IMR-90 (cell line): ENCODE measurements at regions not wholly inside any gene's neighbourhood (a gene's known extent, or its start where the extent isn't known, plus 50 kb on each side); places are given as distances from the start of the nearest gene placed in this dataset.

Source experiments
- ATAC-seq: fragments of 200-7000 bp; cut with Tn5 transposase; 2 replicates; pipeline ENCODE4 v1.9.1; 2020; ENCODE audit warnings: low read depth, mild to moderate bottlenecking, moderate library complexity
- BruUV-seq: library from RNA; stranded (reverse); fragments of 400-500 nt; replicated peaks from 2 replicates; lab custom pipeline; 2021; lab: Mats Ljungman, UMichigan
- CTCF ChIA-PET: fragments of 300-600 bp; formaldehyde crosslinking; extraction: SDS; loops from one replicate; lab custom pipeline; 2021; ENCODE audit warnings: antibody characterized with exemption; lab: Yijun Ruan, JAX
- POLR2A ChIA-PET: fragments of 300-600 bp; sonication (Branson Sonifier 250); formaldehyde crosslinking; loops from one replicate; lab custom pipeline; 2022; ENCODE audit warnings: antibody characterized with exemption; ENCODE audit not compliant: unreplicated experiment; lab: Charles Lee
- DNase-seq: peaks from one replicate; pipeline ENCODE4 v3.0.0; 2013
- H2AFZ ChIP-seq: replicated peaks from 2 replicates; pipeline ENCODE3; 2013; ENCODE audit warnings: low read length, mild to moderate bottlenecking; ENCODE audit not compliant: poor library complexity
- H2AK5ac ChIP-seq: 2 replicates; pipeline ENCODE4 v1.6.1; 2013; ENCODE audit warnings: low read depth, low read length, inconsistent platforms
- H2AK9ac ChIP-seq: replicated peaks from 2 replicates; pipeline ENCODE3; 2013; ENCODE audit warnings: mild to moderate bottlenecking, low read depth, low read length, moderate library complexity; ENCODE audit not compliant: poor library complexity
- H2BK120ac ChIP-seq: 2 replicates; pipeline ENCODE4 v1.6.1; 2013; ENCODE audit warnings: low read depth, low read length, inconsistent platforms
- H2BK15ac ChIP-seq: 3 replicates; pipeline ENCODE4 v1.6.1; 2013; ENCODE audit warnings: low read depth, low read length, inconsistent platforms
- H2BK20ac ChIP-seq: 2 replicates; pipeline ENCODE4 v1.6.1; 2013; ENCODE audit warnings: low read depth, mild to moderate bottlenecking, inconsistent platforms, low read length, moderate library complexity
- H2BK5ac ChIP-seq: 2 replicates; pipeline ENCODE4 v1.6.1; 2013; ENCODE audit warnings: mild to moderate bottlenecking, low read depth, low read length, inconsistent platforms; ENCODE audit not compliant: poor library complexity, severe bottlenecking
- H3K14ac ChIP-seq: replicated peaks from 2 replicates; pipeline ENCODE4 v1.6.1; 2013; ENCODE audit warnings: low read depth, low read length, inconsistent platforms
- H3K18ac ChIP-seq: 2 replicates; pipeline ENCODE4 v1.6.1; 2013; ENCODE audit warnings: low read depth, low read length, control low read depth
- H3K23ac ChIP-seq: 2 replicates; pipeline ENCODE4 v1.6.1; 2013; ENCODE audit warnings: low read depth, low read length, inconsistent platforms
- H3K27ac ChIP-seq: 2 replicates; pipeline ENCODE4 v1.5.1; 2013; ENCODE audit warnings: mild to moderate bottlenecking, control low read depth, low read length; ENCODE audit not compliant: insufficient read depth
- H3K27me3 ChIP-seq: 2 replicates; pipeline ENCODE4 v1.6.1; 2013; ENCODE audit warnings: low read length; ENCODE audit not compliant: control insufficient read depth, insufficient read depth
- H3K36me3 ChIP-seq: 2 replicates; pipeline ENCODE4 v1.6.1; 2013; ENCODE audit warnings: low read length, mixed read lengths; ENCODE audit not compliant: control insufficient read depth, insufficient read depth
- H3K4ac ChIP-seq: 2 replicates; pipeline ENCODE4 v1.6.1; 2013; ENCODE audit warnings: low read depth, low read length, inconsistent platforms
- H3K4me1 ChIP-seq: 2 replicates; pipeline ENCODE4 v1.6.1; 2013; ENCODE audit warnings: low read length, mixed read lengths; ENCODE audit not compliant: control insufficient read depth, insufficient read depth
- H3K4me2 ChIP-seq: 2 replicates; pipeline ENCODE4 v1.6.1; 2013; ENCODE audit warnings: low read depth, mild to moderate bottlenecking, control low read depth, low read length, moderate library complexity
- H3K4me3 ChIP-seq: 2 replicates; pipeline ENCODE4 v1.5.1; 2013; ENCODE audit warnings: low read depth, mild to moderate bottlenecking, control low read depth, low read length, moderate library complexity; ENCODE audit not compliant: insufficient read depth
- H3K56ac ChIP-seq: 2 replicates; pipeline ENCODE4 v1.6.1; 2013; ENCODE audit warnings: low read length, inconsistent platforms; ENCODE audit not compliant: insufficient read depth; ENCODE audit errors: extremely low read depth
- H3K79me1 ChIP-seq, 2 experiments: 2 replicates each; pipeline ENCODE4 v1.6.1; 2013; ENCODE audit warnings: low read length in 2 of 2, inconsistent platforms in 1 of 2, low read depth in 1 of 2
- H3K9ac ChIP-seq: 2 replicates; pipeline ENCODE4 v1.6.1; 2013; ENCODE audit warnings: low read depth, low read length, control low read depth
- H3K9me1 ChIP-seq: 2 replicates; pipeline ENCODE4 v1.6.1; 2013; ENCODE audit warnings: low read length, inconsistent platforms; ENCODE audit not compliant: insufficient read depth
- H3K9me3 ChIP-seq: 2 replicates; pipeline ENCODE4 v1.6.1; 2013; ENCODE audit warnings: low read length; ENCODE audit not compliant: control insufficient read depth, insufficient read depth
- H4K20me1 ChIP-seq: 2 replicates; pipeline ENCODE4 v1.6.1; 2013; ENCODE audit warnings: low read length, inconsistent platforms; ENCODE audit not compliant: insufficient read depth
- H4K5ac ChIP-seq: 2 replicates; pipeline ENCODE4 v1.6.1; 2013; ENCODE audit warnings: mild to moderate bottlenecking, low read depth, low read length, control low read depth
- H4K8ac ChIP-seq, 2 experiments: 2 replicates each; pipeline ENCODE4 v1.6.1; 2013; ENCODE audit warnings: low read depth in 2 of 2, low read length in 2 of 2, control low read depth in 1 of 2, inconsistent platforms in 1 of 2
- H4K91ac ChIP-seq: 2 replicates; pipeline ENCODE4 v1.6.1; 2013; ENCODE audit warnings: low read depth, low read length, inconsistent platforms; ENCODE audit not compliant: insufficient read depth
- BHLHE40 ChIP-seq: fragments of 150-350 bp; IDR thresholded peaks from 2 replicates; pipeline ENCODE4 v1.6.1; 2016; ENCODE audit warnings: mild to moderate bottlenecking, low read depth, low read length
- CEBPB ChIP-seq: IDR thresholded peaks from 2 replicates; pipeline ENCODE4 v1.6.1; 2012; ENCODE audit warnings: low read depth, low read length, improper control_type of control experiment
- CHD1 ChIP-seq: IDR thresholded peaks from 2 replicates; pipeline ENCODE4 v1.6.1; 2012; ENCODE audit warnings: low read depth, low read length, improper control_type of control experiment
- CTCF ChIP-seq: conservative IDR thresholded peaks from 2 replicates; pipeline ENCODE4 v1.5.1; 2012; ENCODE audit warnings: mild to moderate bottlenecking, low read depth, low read length, improper control_type of control experiment
- FOS ChIP-seq: fragments of 150-350 bp; IDR thresholded peaks from 2 replicates; pipeline ENCODE4 v1.6.1; 2016; ENCODE audit warnings: low read depth, low read length
- MAFK ChIP-seq: IDR thresholded peaks from 2 replicates; pipeline ENCODE4 v1.6.1; 2012; ENCODE audit warnings: low read depth, low read length, improper control_type of control experiment
- MAZ ChIP-seq: IDR thresholded peaks from 2 replicates; pipeline ENCODE4 v1.6.1; 2012; ENCODE audit warnings: low read depth, mild to moderate bottlenecking, low read length, improper control_type of control experiment, moderate library complexity, borderline replicate concordance
- MXI1 ChIP-seq: IDR thresholded peaks from 2 replicates; pipeline ENCODE4 v1.6.1; 2012; ENCODE audit warnings: low read depth, mild to moderate bottlenecking, low read length, moderate library complexity, borderline replicate concordance
- POLR2A ChIP-seq: IDR thresholded peaks from 2 replicates; pipeline ENCODE4 v1.6.1; 2012; ENCODE audit warnings: mild to moderate bottlenecking, low read depth, low read length
- RAD21 ChIP-seq: IDR thresholded peaks from 2 replicates; pipeline ENCODE4 v1.6.1; 2012; ENCODE audit warnings: low read length, improper control_type of control experiment
- RCOR1 ChIP-seq: IDR thresholded peaks from 2 replicates; pipeline ENCODE4 v1.6.1; 2012; ENCODE audit warnings: mild to moderate bottlenecking, low read length, improper control_type of control experiment; ENCODE audit not compliant: insufficient replicate concordance
- RFX5 ChIP-seq: IDR thresholded peaks from 2 replicates; pipeline ENCODE4 v1.8.0; 2012; ENCODE audit warnings: low read depth, mild to moderate bottlenecking, low read length, moderate library complexity
- SMC3 ChIP-seq: fragments of 150-350 bp; IDR thresholded peaks from 2 replicates; pipeline ENCODE4 v1.6.1; 2016; ENCODE audit warnings: low read depth, mild to moderate bottlenecking, antibody characterized with exemption, low read length, moderate library complexity
- WGBS, 2 experiments: methylation state at CpG; one replicate each; pipeline versions ENCODE4 v1.1.5 to v1.1.7; 2013; ENCODE audit warnings: missing lambda C conversion rate in 2 of 2; ENCODE audit not compliant: insufficient read length in 1 of 2; ENCODE audit errors: extremely low coverage in 2 of 2; 5-methylcytosine and 5-hydroxymethylcytosine counted together
- dilution Hi-C: fragments of 300-500 bp; cut with HindIII; formaldehyde crosslinking; loops from one replicate; pipeline ENCODE4 v1.14.3; 2018; ENCODE audit warnings: low sequenced_read_pairs; ENCODE audit not compliant: unreplicated experiment
- in situ Hi-C: fragments of 300-500 bp; cut with MboI; formaldehyde crosslinking; loops from 3 replicates; pipeline ENCODE4 v1.14.3; 2019; ENCODE audit warnings: low sequenced_read_pairs, inconsistent platforms, mixed read lengths
- intact Hi-C: fragments of 100-400 bp; cut with micrococcal nuclease; formaldehyde crosslinking; loops from 2 replicates; pipeline ENCODE4 v1.10.0; 2022
- TF ChIP-seq, protein P1 (sequence below): fragments of 150-350 bp; IDR thresholded peaks from 2 replicates; pipeline ENCODE4 v1.6.1; 2017; ENCODE audit warnings: mild to moderate bottlenecking, antibody characterized with exemption, low read length, low read depth

GRCh38 chr2:12435430-12436222 is 281.1 kb upstream of the TRIB2 start:
- Histone ChIP-seq H2AK9ac (no peak overlapping the region), H3K14ac (no peak overlapping the region), H3K79me1 (no peaks in the 10 kb centered on the region), H3K36me3 (no peaks in the 10 kb centered on the region), H3K27me3 (no peaks in the 10 kb centered on the region), H3K9me3 (no peaks in the 10 kb centered on the region), H2AK5ac (no peak overlapping the region), H3K4me3 (no peak overlapping the region), H3K56ac (no peak overlapping the region), H4K5ac (no peak overlapping the region), H2AFZ (no peak overlapping the region), H3K4me2 (no peak overlapping the region), H4K20me1 (no peaks in the 10 kb centered on the region), H4K91ac (no peak overlapping the region), H3K23ac (no peak overlapping the region), H2BK15ac (no peak overlapping the region), H3K9me1 (0 out of 2 replicates have a peak, but pooled peaks cover 3% of the 10 kb centered on the region), H2BK5ac (no peak overlapping the region), H2BK120ac (no peak overlapping the region), H4K8ac (no peak overlapping the region), H3K9ac (no peak overlapping the region), H3K4me1 (peaks cover 5% of the 10 kb centered on the region), H3K18ac (no peak overlapping the region), H3K4ac (no peak overlapping the region), H2BK20ac (no peak overlapping the region), H3K27ac (no peak overlapping the region)
- in situ Hi-C loops: no loop called here
- dilution Hi-C loops: no loop called here
- BruUV-seq: no TSS peak
- no peak for TF ChIP-seq RFX5
- no peak for TF ChIP-seq CTCF
- no peak for TF ChIP-seq RCOR1
- TF ChIP-seq FOS: no peak
- TF ChIP-seq CEBPB: no peak
- TF ChIP-seq MAZ: no peak
- no peak for TF ChIP-seq SMC3
- no peak for TF ChIP-seq MAFK
- TF ChIP-seq, protein P1, sequence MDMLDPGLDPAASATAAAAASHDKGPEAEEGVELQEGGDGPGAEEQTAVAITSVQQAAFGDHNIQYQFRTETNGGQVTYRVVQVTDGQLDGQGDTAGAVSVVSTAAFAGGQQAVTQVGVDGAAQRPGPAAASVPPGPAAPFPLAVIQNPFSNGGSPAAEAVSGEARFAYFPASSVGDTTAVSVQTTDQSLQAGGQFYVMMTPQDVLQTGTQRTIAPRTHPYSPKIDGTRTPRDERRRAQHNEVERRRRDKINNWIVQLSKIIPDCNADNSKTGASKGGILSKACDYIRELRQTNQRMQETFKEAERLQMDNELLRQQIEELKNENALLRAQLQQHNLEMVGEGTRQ: no peak
- TF ChIP-seq RAD21: no peak
- no peak for TF ChIP-seq MXI1
- no peak for TF ChIP-seq CHD1
- TF ChIP-seq BHLHE40: no peak
- TF ChIP-seq POLR2A: no peak
- intact Hi-C loops: loop anchor here (10.0 kb wide), 1 partner anchor 381 kb away; no protein-coding TSS in a partner anchor
- DNase-seq: no peak
- ChIA-PET CTCF (interaction anchor here (0.7 kb wide), 1 partner anchor 121 kb away, joined by 3 read pairs; no protein-coding TSS in a partner anchor), POLR2A (no interaction called here)
- ATAC-seq: no peak
- WGBS, 2 experiments: no CpG with 5 or more reads among the region's 9 CpGs
